ENCODE measurements at regions not wholly inside any gene's neighbourhood (a gene's known extent, or its start where the extent isn't known, plus 50 kb on each side); places are given as distances from the start of the nearest gene placed in this dataset.

DNA sequence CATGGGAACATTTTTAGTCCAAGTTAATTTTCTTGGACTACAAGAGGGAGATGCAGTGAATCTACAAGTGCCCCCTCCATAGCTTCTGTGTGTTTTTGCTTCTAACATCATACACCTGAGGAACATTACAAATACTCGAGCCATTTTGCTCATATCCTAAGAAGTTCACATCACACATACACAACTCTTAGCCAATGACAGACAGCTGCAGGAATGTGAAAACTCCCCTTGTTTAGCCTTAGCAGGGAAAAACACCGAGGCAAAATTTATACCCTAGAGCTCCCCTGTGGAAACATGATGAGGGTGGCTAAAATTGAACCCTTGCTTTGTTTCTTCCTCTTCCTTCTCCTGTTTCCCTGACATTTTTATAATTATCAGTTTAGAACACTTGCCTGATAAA lies 928.3 kb upstream of the NRXN1 start:
- TF ChIP-seq, protein P1, sequence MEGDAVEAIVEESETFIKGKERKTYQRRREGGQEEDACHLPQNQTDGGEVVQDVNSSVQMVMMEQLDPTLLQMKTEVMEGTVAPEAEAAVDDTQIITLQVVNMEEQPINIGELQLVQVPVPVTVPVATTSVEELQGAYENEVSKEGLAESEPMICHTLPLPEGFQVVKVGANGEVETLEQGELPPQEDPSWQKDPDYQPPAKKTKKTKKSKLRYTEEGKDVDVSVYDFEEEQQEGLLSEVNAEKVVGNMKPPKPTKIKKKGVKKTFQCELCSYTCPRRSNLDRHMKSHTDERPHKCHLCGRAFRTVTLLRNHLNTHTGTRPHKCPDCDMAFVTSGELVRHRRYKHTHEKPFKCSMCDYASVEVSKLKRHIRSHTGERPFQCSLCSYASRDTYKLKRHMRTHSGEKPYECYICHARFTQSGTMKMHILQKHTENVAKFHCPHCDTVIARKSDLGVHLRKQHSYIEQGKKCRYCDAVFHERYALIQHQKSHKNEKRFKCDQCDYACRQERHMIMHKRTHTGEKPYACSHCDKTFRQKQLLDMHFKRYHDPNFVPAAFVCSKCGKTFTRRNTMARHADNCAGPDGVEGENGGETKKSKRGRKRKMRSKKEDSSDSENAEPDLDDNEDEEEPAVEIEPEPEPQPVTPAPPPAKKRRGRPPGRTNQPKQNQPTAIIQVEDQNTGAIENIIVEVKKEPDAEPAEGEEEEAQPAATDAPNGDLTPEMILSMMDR (IDR thresholded peaks at IDR 0.05) = no peak
- no peak for TF ChIP-seq POLR2A (IDR thresholded peaks at IDR 0.05)

Data from lower leg skin (tissue), 3 donors.